AG09319 (cell line): ENCODE measurements at regions not wholly inside any gene's neighbourhood (a gene's known extent, or its start where the extent isn't known, plus 50 kb on each side); places are given as distances from the start of the nearest gene placed in this dataset.

Source experiments
- DNase-seq: peaks from one replicate; pipeline ENCODE4 v3.0.0-alpha.2; 2010; ENCODE audit warnings: low read depth; ENCODE audit errors: extremely low read depth
- CTCF ChIP-seq: IDR thresholded peaks from 2 replicates; pipeline ENCODE4 v1.5.1; 2011; ENCODE audit warnings: low read depth, mild to moderate bottlenecking, inconsistent platforms, low read length, moderate library complexity

DNA sequence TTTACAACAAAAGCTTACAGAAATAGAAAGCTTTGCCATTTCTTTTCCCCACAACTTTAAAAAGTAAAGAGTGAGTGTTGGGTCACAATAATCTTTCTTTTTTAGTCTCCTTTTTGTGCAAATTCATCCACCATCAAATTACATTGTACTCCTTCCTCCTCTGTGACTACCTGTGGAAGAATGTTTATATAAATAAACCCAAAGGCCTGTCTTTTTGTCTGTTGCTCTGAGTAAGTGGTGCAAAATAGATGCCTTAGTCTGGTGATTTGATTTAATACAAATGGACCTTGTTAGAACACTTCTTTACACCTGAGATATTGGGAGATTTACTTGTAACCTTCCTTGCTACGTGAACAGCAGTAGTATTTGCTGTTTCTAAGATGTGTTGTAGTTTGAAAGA, 53.5 kb upstream of the TAF11L2 start:
- no peak for TF ChIP-seq CTCF
- no peak for DNase-seq

DNA sequence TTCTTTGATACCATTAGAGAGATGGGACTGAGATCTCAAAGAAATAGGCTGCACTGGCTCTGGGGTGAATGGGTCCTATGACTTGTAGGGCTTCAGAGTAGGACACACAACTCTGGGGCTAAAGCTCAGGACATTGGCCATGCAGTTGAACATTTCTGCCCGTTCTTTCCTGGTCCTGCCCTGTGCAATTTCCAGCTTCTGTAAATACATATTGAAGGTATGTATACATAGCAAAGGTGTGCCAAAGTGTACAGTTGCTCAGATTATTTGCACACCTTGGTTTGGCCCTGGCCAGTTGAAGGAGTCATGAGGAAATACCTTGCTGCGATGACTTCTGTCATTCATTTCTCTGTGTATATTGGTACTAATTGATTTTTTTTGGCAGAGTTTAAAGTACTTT, 52.8 kb upstream of the TAF11L2 start:
- DNase-seq: no peak
- TF ChIP-seq CTCF: no peak
